Osteoblast (primary cell): ENCODE measurements at regions not wholly inside any gene's neighbourhood (a gene's known extent, or its start where the extent isn't known, plus 50 kb on each side); places are given as distances from the start of the nearest gene placed in this dataset.

Experiments
- DNase-seq: peaks from one replicate; pipeline ENCODE4 v3.0.0; 2011; ENCODE audit warnings: low spot score, mixed read lengths; ENCODE audit not compliant: insufficient read length; ENCODE audit errors: missing footprints
- H2AFZ ChIP-seq: 2 replicates; pipeline ENCODE4 v1.6.0; 2011; ENCODE audit warnings: mild to moderate bottlenecking, low read length
- H3K27ac ChIP-seq: 2 replicates; pipeline ENCODE4 v1.5.1; 2011; ENCODE audit warnings: mild to moderate bottlenecking, low read depth, low read length, moderate library complexity
- H3K27me3 ChIP-seq: 2 replicates; pipeline ENCODE4 v1.6.0; 2012; ENCODE audit warnings: mild to moderate bottlenecking, control low read depth, inconsistent platforms, low read length, moderate library complexity; ENCODE audit not compliant: insufficient read depth
- H3K36me3 ChIP-seq: 2 replicates; pipeline ENCODE4 v1.5.1; 2011; ENCODE audit warnings: mild to moderate bottlenecking, low read length, control low read depth, moderate library complexity; ENCODE audit not compliant: insufficient read depth
- H3K4me1 ChIP-seq: 2 replicates; pipeline ENCODE4 v1.5.1; 2011; ENCODE audit warnings: mild to moderate bottlenecking, low read length, control low read depth, moderate library complexity; ENCODE audit not compliant: insufficient read depth
- H3K4me2 ChIP-seq: 2 replicates; pipeline ENCODE4 v1.6.0; 2011; ENCODE audit warnings: mild to moderate bottlenecking, low read length; ENCODE audit not compliant: insufficient read depth
- H3K4me3 ChIP-seq: fragments of 200-600 bp; sonication (generic); 3 replicates; pipeline ENCODE4 v1.5.1; 2012; ENCODE audit warnings: mild to moderate bottlenecking, low read length, inconsistent platforms; ENCODE audit not compliant: insufficient read depth
- H3K79me2 ChIP-seq: 2 replicates; pipeline ENCODE4 v1.6.0; 2012; ENCODE audit warnings: mild to moderate bottlenecking, low read length, control low read depth, inconsistent platforms; ENCODE audit not compliant: insufficient read depth
- H3K9me3 ChIP-seq: 2 replicates; pipeline ENCODE4 v1.5.1; 2011; ENCODE audit warnings: low read depth, low read length, control low read depth
- H4K20me1 ChIP-seq: 2 replicates; pipeline ENCODE4 v1.6.0; 2012; ENCODE audit warnings: mild to moderate bottlenecking, low read length, control low read depth; ENCODE audit not compliant: insufficient read depth
- CTCF ChIP-seq: IDR thresholded peaks from 2 replicates; pipeline ENCODE4 v1.5.1; 2011; ENCODE audit warnings: mild to moderate bottlenecking, low read depth, low read length, moderate library complexity; ENCODE audit errors: extremely low read depth

DNA sequence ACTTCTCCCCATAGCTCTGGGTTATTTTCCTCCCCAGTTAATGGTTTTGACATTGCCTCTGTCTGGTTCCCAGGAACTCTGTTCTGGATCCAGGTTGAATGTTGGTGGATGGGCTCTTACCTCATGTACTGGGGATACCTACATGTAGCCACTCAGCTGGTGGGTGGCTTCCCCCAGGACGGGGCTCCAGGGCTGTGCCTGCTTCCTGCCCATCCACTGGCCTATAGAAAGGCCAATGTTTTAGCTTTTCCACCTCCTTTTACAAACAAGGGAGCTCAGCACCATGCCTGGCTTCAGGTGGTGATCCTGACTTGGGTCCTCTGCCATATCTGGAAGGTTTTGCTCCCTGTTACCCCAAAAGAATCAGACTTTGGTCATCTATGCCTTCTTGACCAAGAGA is 120.2 kb downstream of the AKAP11 start:
- Histone ChIP-seq H2AFZ (no peak overlapping the region), H4K20me1 (no peaks in the 10 kb centered on the region), H3K4me1 (peaks cover 9% of the 10 kb centered on the region), H3K4me2 (no peak overlapping the region), H3K4me3 (no peak overlapping the region), H3K27ac (no peak overlapping the region), H3K9me3 (no peaks in the 10 kb centered on the region), H3K27me3 (peaks cover 3% of the 10 kb centered on the region), H3K36me3 (no peaks in the 10 kb centered on the region), H3K79me2 (no peaks in the 10 kb centered on the region)
- peak; percentile 31 for DNase-seq
- TF ChIP-seq CTCF = no peak

- peaks cover 11% of the 10 kb centered on the region for H3K4me1 ChIP-seq
- no peak overlapping the region for H3K27ac ChIP-seq
- TF ChIP-seq CTCF = no peak
- no peaks in the 10 kb centered on the region for H4K20me1 ChIP-seq
- no peak overlapping the region for H3K4me2 ChIP-seq
- no peaks in the 10 kb centered on the region for H3K9me3 ChIP-seq
- H3K27me3 ChIP-seq = peaks cover 3% of the 10 kb centered on the region
- H3K79me2 ChIP-seq = no peaks in the 10 kb centered on the region
- no peak overlapping the region for H2AFZ ChIP-seq
- H3K36me3 ChIP-seq = no peaks in the 10 kb centered on the region
- DNase-seq = no peak
- H3K4me3 ChIP-seq = no peak overlapping the region
Measured at GRCh38 chr13:42392716-42393572, 121.0 kb downstream of the AKAP11 start.

GRCh38 chr13:42393573-42394360 is 121.8 kb downstream of the AKAP11 start:
- no peak overlapping the region for H3K4me2 ChIP-seq
- H4K20me1 ChIP-seq = no peaks in the 10 kb centered on the region
- no peak for TF ChIP-seq CTCF
- H3K4me3 ChIP-seq = no peak overlapping the region
- no peaks in the 10 kb centered on the region for H3K9me3 ChIP-seq
- no peaks in the 10 kb centered on the region for H3K79me2 ChIP-seq
- H2AFZ ChIP-seq = no peak overlapping the region
- no peak for DNase-seq
- H3K36me3 ChIP-seq = no peaks in the 10 kb centered on the region
- no peak overlapping the region for H3K27ac ChIP-seq
- peaks cover 11% of the 10 kb centered on the region for H3K4me1 ChIP-seq
- peaks cover 3% of the 10 kb centered on the region for H3K27me3 ChIP-seq

GRCh38 chr13:42394361-42394708 is 122.4 kb downstream of the AKAP11 start:
- H3K27me3 ChIP-seq = peaks cover 3% of the 10 kb centered on the region
- no peaks in the 10 kb centered on the region for H3K9me3 ChIP-seq
- H3K27ac ChIP-seq = no peak overlapping the region
- no peak overlapping the region for H3K4me3 ChIP-seq
- DNase-seq = no peak
- no peaks in the 10 kb centered on the region for H3K79me2 ChIP-seq
- no peak overlapping the region for H3K4me2 ChIP-seq
- H2AFZ ChIP-seq = no peak overlapping the region
- TF ChIP-seq CTCF = no peak
- H3K4me1 ChIP-seq = peaks cover 11% of the 10 kb centered on the region
- H4K20me1 ChIP-seq = no peaks in the 10 kb centered on the region
- H3K36me3 ChIP-seq = no peaks in the 10 kb centered on the region
